ENCODE measurements at regions not wholly inside any gene's neighbourhood (a gene's known extent, or its start where the extent isn't known, plus 50 kb on each side); places are given as distances from the start of the nearest gene placed in this dataset.

- TF ChIP-seq CTCF (IDR thresholded peaks at IDR 0.05) = no peak
- no peak for TF ChIP-seq POLR2AphosphoS5 (IDR thresholded peaks at IDR 0.05)
- no peak for TF ChIP-seq EP300 (IDR thresholded peaks at IDR 0.05)
These were observed 591.0 kb downstream of the ADGRL2 start for GRCh38 chr1:82391712-82392111.
